Inflammatory macrophage treated with lipopolysaccharide for 1 hour (primary cell): ENCODE measurements at regions not wholly inside any gene's neighbourhood (a gene's known extent, or its start where the extent isn't known, plus 50 kb on each side); places are given as distances from the start of the nearest gene placed in this dataset.

Experiments
- DNase-seq, 2 donors: peaks; one replicate each; pipeline ENCODE4 v3.0.0-alpha.2; 2020 to 2022

GRCh38 chrX:39304746-39305145, 503.5 kb downstream of the MID1IP1 start:
- no peak for DNase-seq

DNA sequence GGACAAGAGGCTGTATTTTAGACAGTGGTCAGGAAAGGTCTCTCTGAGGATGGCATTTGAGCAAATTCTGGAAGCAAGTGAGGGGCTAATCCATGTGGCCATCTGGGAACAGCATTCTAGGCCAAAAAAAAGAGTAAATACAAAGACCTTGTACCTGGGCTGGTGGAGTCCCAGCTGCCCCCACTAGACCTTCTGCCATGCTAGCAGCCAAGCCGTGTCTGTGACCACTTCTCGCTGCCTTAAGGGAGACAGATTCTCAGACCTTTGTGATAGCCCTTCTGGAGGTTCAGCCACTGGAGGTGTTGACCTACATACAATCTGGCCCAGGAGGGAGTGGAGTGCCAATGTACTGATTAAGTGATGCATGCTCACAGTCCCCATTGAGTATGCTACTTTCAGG, 506.2 kb downstream of the MID1IP1 start:
- no peak for DNase-seq

- no peak for DNase-seq
Observed at GRCh38 chrX:39308126-39308525, 506.9 kb downstream of the MID1IP1 start.

DNA sequence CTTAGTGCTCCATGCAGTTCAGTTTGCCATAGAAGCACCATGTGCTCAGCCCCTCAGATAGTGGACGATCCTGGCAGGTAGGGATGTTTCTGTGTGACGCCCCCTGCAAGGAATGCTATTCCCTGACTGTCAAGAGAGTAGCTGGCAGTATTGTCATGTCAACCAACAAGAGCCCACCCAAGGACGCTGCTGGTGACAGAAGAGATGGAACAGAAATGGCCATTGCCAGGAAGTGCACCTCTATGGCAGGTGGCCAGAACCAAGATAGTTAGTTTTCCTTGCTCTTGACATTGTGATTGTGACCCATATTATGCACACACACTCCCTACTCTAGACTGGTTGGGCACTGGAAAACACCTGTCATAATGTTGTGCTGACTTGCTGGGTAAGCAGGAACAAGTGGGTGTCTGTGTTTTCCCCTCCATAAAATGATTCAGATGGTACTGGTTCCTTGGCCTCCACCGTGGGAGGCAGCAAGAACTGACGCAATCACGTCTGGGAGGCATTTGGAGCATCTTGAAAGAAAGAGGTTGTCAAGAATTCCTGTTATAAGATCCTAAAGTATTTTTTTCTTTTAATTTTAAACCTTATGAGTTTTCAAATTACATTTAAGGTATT, 507.9 kb downstream of the MID1IP1 start:
- DNase-seq, result peak; percentile 50 to 86

- DNase-seq, result no peak
Observed at GRCh38 chrX:39309721-39310152, 508.5 kb downstream of the MID1IP1 start.

DNA sequence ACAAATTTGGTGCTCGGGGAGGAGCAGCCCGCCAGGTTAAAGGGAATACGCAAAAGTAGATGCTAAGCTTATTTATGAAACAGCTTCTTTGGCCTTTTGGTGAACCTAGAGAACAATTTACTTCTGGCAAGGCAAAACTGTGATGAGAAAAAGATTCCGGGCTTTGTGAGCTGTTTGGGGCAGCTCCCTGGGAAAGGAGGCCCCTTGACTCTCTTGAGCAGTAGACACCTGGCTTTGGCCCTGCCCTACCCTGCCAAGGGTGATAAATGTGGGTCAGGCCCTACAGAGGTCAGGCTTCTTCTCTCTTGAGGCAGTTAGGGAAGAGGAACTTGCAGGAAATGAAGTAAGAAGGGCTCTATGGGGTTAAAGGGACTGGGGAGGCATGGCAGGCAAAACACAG, 509.6 kb downstream of the MID1IP1 start:
- DNase-seq, result peak in 1 of 2 donors; percentile 4

DNA sequence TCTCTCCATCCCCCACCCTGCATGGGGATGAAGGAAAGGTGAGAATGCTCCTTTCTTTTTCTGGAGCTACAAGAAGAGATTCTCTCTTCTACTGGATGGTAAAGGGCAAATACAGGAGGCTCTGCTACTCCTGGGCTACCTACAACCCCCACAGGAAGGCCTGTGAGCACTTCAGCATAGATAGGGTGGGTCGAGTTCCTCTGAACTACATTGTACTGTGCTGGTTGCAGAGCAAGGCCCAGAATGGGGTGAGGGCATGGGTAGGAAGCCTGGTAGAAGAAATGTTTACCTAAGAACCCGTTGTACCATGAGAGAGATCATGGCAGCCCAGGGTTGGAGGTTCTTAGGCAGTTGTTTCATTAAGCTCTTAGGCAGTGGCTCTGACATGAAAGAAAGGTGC, 510.4 kb downstream of the MID1IP1 start:
- no peak for DNase-seq

GRCh38 chrX:39313146-39313545, 511.9 kb downstream of the MID1IP1 start:
- no peak for DNase-seq

- no peak for DNase-seq
Observed at GRCh38 chrX:39318506-39319343, 517.5 kb downstream of the MID1IP1 start.

GRCh38 chrX:39320165-39320564, 518.9 kb downstream of the MID1IP1 start:
- no peak for DNase-seq

DNA sequence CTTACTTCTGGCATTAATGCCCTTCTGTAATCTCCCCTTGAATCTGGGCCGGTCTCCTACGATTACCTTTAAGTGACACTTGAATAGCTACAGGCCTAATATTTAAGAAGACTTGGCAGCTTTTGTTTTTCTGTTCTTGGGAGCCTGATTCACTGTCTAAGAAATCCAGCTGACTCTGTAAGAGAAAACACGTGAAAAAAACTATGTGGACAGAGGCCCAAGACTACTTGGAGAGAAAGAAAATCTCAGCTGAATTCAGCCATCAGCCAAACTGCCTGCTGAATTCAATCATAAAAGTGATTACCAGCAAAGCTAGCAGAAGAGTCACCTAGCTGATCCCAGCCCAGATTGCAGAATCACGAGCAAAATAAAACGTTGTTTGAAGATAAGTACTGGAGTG, 521.2 kb downstream of the MID1IP1 start:
- DNase-seq, result no peak

GRCh38 chrX:39324233-39324930, 523.1 kb downstream of the MID1IP1 start:
- no peak for DNase-seq

DNA sequence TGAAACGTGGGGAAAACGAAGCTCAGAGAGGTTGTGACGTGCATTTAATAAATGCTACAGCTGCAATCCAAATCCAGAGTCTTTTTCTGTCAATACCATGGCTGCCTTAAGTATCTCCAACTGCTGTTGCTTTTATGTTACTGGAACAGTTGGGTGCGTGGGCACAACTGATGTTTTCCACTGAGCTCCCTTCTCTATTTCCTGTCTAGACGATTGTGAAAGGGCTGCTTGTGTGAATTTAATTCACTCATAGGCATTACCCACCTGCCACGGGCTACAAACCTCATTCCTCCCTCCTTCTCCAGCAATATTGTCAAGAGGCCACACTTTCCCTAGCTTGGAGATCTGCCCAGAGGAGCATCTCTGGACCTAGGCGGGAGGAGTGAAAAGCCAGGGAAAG, 526.0 kb downstream of the MID1IP1 start:
- DNase-seq, result peak in 1 of 2 donors; percentile 21

DNA sequence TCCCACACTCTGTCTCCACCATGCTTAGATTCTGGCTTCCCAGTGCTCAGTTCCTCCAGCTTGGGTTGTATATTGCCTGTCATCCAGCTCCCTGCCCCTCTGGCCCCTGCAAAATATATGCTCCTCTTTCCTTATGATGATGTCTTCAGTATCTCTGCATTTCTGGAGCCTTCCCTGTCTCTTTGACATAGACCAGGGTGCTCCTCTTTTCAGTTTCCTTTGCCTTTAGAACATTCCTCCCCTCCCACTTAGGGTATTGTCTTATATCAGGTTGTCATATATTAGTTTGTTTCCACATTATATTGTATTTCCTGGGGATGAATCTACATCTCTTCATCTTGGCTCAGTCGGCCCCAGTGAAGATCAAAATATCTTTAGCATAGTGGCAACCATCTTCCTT, 526.4 kb downstream of the MID1IP1 start:
- no peak for DNase-seq

DNA sequence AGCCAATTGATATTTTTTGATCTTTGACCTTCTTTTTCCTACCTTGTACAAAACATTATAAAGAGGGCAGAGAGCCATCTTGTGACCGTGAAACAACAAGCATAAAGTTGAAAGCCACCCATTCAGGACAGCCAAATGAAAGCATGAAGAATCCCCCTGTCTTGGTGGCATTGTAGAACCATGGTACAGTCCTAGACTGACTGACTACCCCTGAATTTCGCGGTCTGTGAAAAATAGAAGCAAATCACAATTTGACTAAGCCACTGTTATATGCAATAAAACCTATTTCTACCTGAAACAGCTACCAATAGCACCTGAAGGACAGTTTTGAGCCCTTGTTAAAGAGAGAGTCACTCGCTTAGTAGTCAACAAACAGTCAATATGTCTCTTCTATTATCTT, 527.4 kb downstream of the MID1IP1 start:
- no peak for DNase-seq

DNA sequence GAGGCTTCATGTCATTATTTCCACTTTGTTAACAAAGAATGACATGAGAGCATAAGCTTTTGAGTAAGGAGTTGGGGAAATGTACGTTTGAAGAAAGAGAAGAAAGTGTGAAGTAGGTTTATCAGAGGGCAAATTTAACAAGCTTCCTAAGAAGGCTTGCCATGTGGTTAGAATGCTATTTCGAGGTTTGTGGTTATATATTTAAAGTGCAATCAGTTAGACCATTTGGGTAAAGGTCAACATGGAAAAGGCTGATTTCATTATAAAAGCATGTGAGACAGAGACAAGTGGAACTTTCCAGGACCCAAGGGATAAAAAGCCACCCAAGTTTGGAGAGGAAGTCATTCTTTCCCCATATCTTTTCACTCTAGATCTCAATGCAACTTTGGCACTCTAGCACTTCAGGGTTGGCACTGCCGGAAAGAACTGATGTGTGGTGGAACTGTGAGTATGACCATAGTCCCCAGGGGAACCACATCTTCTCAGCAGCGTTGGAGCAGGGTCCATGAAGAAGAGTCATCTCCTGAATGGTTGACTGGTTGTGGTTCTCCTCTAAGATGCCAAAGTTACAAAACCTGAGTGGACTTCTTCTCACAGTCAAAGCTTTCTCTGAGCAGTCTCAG, 529.9 kb downstream of the MID1IP1 start:
- DNase-seq, result peak; percentile 4 to 37

DNA sequence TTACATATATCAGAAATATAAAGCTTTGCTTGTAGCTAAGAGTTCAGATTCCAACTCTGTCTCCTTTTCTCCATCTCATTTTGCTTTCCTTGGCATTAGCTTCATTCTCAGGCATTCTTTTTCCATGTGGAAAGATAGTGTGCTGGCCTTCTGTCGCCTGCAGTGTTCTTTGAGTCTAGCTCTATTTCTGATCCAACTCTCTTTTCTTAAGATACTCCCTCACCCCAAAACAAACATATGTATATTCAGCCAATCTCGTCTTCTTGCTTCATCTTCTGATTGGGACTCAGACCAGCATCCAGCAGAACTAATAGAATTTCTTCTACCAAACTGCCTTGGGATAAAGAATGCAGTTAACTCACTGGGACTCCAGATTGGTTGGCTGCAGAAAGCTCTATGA, 532.2 kb downstream of the MID1IP1 start:
- DNase-seq, result no peak

DNA sequence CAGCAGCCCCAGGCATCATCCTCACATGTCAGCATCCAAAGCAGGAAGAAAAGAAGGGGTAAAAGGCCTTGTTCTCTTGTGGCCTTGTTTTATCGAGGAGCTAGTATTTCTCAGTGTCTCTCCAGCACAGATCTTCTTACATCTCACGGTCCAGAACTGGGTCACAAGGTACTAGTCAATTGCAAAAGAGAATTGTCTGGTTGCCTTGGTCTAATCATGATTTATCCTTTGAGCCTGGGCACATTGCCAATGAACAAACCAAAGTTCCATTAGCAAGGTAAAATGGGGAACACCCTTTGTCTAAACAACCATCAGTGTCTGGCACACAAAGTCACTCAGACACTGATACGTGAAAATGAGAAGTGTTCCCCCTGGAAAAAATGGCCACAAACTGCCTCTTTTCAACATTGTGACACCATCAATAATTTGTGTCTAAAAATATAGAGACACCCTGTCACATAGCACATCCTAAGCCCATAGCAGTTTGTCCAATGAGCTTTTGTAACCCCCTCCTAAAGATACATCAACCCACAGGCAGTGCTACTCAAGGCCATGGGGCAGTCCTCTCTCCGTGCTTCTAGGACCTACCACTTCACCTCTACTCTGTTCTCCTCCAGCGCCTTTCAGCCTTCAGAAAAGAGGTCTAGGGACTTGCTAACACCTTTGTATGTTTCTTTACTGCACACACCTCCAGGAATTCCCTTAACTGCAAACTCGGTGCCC, 534.4 kb downstream of the MID1IP1 start:
- no peak for DNase-seq

DNA sequence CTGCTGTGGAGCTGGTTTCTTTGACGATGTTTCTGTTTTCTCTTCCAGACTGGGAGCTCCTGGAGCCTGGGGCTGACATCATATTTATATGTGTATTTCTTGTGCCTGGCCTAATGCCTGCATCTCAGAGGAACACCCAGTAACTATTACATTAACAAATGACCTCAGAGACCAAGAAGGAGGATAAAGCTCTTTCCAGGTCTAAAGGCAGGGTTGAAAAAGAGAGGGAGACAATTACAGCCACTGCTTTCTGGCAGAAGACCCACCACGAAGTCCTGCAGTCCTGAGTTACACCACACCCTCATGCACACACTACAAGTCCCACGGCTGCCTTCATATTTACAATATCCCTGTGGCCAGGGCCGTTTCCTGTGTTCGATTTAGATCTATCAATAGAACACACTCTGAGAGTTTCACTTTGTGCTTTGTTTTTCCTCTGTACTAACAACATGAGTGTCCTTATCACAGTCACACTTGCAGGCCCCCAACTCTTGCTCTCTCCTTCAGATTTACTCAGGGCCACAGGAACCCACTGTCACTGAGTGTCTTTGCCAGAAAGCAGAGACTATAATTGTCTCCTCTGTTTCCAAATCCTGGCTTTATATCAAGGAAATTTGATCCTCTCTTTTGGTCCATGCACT, 535.5 kb downstream of the MID1IP1 start:
- no peak for DNase-seq

- no peak for DNase-seq
Observed at GRCh38 chrX:39337451-39337850, 536.2 kb downstream of the MID1IP1 start.

- no peak for DNase-seq
Observed at GRCh38 chrX:39338583-39338982, 537.3 kb downstream of the MID1IP1 start.

GRCh38 chrX:39356119-39356807, 555.0 kb downstream of the MID1IP1 start:
- DNase-seq, result no peak
